Naive thymus-derived CD8-positive, alpha-beta T cell (primary cell): ENCODE measurements at regions not wholly inside any gene's neighbourhood (a gene's known extent, or its start where the extent isn't known, plus 50 kb on each side); places are given as distances from the start of the nearest gene placed in this dataset.

Source experiments
- ATAC-seq, 2 donors: fragments of 150-1000 bp; cut with Tn5 transposase in 1 of 2; sonication (Bioruptor Pico), chemical (Tn5 transposase) in 1 of 2; 1 replicate in 1 of 2; 2 replicates in 1 of 2; pipeline ENCODE4 v1.10.0; 2021; ENCODE audit warnings: mild to moderate bottlenecking in 2 of 2, moderate library complexity in 2 of 2
- POLR2A ChIA-PET: fragments of 350-600 bp; sonication (Branson Sonifier 250); formaldehyde crosslinking; loops from one replicate; lab custom pipeline; 2021; ENCODE audit warnings: antibody characterized with exemption; lab: Charles Lee
- DNase-seq, 10 donors: peaks; one replicate each; pipeline versions ENCODE4 v3.0.0 to v3.0.0-alpha.2; 2020 to 2022
- H3K27ac Mint-ChIP-seq, 10 donors: one replicate each; pipeline ENCODE4 v1.8.0; 2020 to 2022; ENCODE audit warnings: mild to moderate bottlenecking in 10 of 10, mixed read lengths in 10 of 10, moderate library complexity in 4 of 10, inconsistent platforms in 1 of 10
- H3K27me3 Mint-ChIP-seq, 5 donors: one replicate each; pipeline ENCODE4 v1.8.0; 2021 to 2022; ENCODE audit warnings: mixed read lengths in 5 of 5
- H3K36me3 Mint-ChIP-seq, 3 donors: one replicate each; pipeline ENCODE4 v1.8.0; 2020 to 2022; ENCODE audit warnings: mixed read lengths in 3 of 3, mild to moderate bottlenecking in 2 of 3, inconsistent platforms in 1 of 3
- H3K4me1 Mint-ChIP-seq, 4 donors: one replicate each; pipeline ENCODE4 v1.8.0; 2021 to 2022; ENCODE audit warnings: mixed read lengths in 4 of 4
- H3K4me3 Mint-ChIP-seq, 10 donors: one replicate each; pipeline ENCODE4 v1.8.0; 2020 to 2022; ENCODE audit warnings: mild to moderate bottlenecking in 10 of 10, mixed read lengths in 10 of 10, moderate library complexity in 6 of 10, inconsistent platforms in 1 of 10
- H3K9me3 Mint-ChIP-seq, 9 donors: one replicate each; pipeline ENCODE4 v1.8.0; 2020 to 2022; ENCODE audit warnings: mixed read lengths in 9 of 9, mild to moderate bottlenecking in 3 of 9, inconsistent platforms in 1 of 9, moderate library complexity in 1 of 9

DNA sequence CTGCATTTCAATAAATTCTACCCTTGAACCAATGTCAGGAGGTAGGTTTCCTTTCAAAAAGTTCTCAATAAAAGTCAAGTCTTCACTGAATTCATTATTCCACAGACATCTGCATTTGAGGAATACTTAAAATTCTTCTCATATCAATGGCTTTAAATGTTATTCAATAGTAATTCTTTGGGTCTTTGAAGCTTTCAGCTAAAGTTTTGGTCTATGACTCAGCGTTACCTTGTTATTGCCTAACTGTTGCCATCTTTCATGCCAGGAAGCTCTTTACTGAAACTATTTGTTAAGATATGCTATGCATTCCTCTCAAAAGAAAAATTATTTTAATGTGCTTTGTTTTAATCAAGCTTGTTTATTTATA lies 170.5 kb downstream of the NNT start:
- Mint-ChIP-seq H3K27me3 (peaks cover 0 to 5% (median 0%) of the 10 kb centered on the region in 5 donors), H3K27ac (no peak overlapping the region), H3K9me3 (peaks cover 0 to 4% (median 0%) of the 10 kb centered on the region in 9 donors), H3K4me1 (peaks cover 0 to 4% (median 0%) of the 10 kb centered on the region in 4 donors), H3K4me3 (no peak overlapping the region), H3K36me3 (no peaks in the 10 kb centered on the region)
- POLR2A ChIA-PET, result no interaction called here
- no peak for ATAC-seq
- DNase-seq, result no peak

DNA sequence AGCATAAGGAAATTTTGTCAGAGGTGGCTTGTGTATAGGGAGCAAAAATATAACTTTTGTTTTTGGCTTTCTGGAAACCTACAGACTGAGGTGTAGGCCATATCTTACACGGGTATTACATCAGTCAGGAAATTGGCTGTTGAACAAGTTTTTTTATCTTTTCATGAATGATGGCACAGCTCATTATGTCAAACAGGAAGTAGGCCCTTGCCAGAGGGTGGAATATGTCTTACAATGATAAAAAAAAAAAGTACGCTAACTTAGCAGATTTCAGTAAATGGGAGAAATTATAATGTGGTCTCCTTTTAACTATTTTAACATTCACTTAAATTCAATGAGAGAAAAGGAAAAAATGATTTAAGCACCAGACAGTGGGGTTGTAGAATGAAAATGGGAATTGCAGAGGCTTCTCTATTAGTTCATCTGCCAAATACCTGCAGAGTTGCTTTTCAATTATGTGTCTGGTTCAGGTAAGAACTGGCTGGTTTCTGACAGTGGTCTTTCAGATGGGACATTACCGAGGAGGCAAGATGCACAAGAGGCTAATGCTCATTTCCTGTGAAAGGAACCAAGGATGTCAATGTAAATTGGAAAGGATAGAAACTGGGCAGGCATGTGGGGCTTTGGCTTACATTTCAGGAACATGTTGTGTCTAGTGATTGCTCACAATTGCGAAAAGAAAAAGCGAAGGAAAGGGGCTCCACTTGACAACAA lies 169.9 kb downstream of the NNT start:
- H3K4me3 Mint-ChIP-seq, result no peak overlapping the region
- no peaks in the 10 kb centered on the region for H3K36me3 Mint-ChIP-seq
- H3K4me1 Mint-ChIP-seq, result peaks cover 0 to 4% (median 0%) of the 10 kb centered on the region in 4 donors
- POLR2A ChIA-PET, result no interaction called here
- H3K27me3 Mint-ChIP-seq, result peaks cover 2 to 6% (median 4%) of the 10 kb centered on the region in 5 donors
- H3K9me3 Mint-ChIP-seq, result peaks cover 0 to 3% (median 0%) of the 10 kb centered on the region in 9 donors
- ATAC-seq (no peak), DNase-seq (no peak)
- H3K27ac Mint-ChIP-seq, result no peak overlapping the region

DNA sequence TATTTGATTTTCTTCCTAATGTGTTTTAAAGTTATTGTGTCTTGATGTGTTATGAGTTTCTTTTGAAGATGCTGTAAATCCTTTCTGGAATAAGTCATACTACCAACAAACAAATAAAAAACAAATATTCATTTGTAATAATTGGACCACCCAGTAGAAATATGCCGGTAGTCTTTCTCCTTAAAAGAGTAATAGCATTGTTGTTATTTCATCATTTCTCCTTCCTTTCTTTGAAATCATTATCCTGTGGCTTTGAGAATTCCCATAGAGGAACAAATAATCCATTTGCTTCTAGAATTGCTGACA lies 169.4 kb downstream of the NNT start:
- H3K36me3 Mint-ChIP-seq, result no peaks in the 10 kb centered on the region
- peaks cover 2 to 11% (median 6%) of the 10 kb centered on the region in 5 donors for H3K27me3 Mint-ChIP-seq
- POLR2A ChIA-PET, result no interaction called here
- no peak overlapping the region for H3K4me3 Mint-ChIP-seq
- DNase-seq (no peak), ATAC-seq (no peak)
- H3K4me1 Mint-ChIP-seq, result peaks cover 0 to 4% (median 0%) of the 10 kb centered on the region in 4 donors
- peaks cover 0 to 3% (median 0%) of the 10 kb centered on the region in 9 donors for H3K9me3 Mint-ChIP-seq
- H3K27ac Mint-ChIP-seq, result no peak overlapping the region

DNA sequence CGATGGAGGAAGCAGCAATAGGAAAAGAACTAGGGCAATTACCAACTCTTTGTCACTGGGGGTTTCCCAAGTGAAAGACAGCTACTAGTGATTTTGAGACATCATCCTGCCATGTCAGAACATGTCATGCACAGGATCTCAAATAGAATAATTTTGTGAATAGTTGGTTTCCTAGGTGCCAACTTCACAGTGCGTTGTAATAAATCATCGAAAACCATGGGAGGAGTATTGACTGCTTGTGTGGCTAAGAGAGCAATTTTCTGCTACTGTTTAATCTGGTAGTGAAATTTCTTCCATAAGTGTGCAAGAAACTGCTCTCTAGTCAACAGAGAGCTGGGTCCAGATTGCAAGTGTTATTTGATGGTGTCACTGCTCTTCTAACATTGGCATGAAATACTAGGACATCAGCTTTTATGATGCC lies 168.6 kb downstream of the NNT start:
- Mint-ChIP-seq H3K4me1 (peaks cover 0 to 4% (median 0%) of the 10 kb centered on the region in 4 donors), H3K9me3 (peaks cover 0 to 2% (median 0%) of the 10 kb centered on the region in 9 donors), H3K36me3 (no peaks in the 10 kb centered on the region), H3K27ac (no peak overlapping the region), H3K27me3 (peaks cover under 1 to 19% (median 9%) of the 10 kb centered on the region in 5 donors), H3K4me3 (no peak overlapping the region)
- POLR2A ChIA-PET, result no interaction called here
- ATAC-seq, result no peak
- no peak for DNase-seq

DNA sequence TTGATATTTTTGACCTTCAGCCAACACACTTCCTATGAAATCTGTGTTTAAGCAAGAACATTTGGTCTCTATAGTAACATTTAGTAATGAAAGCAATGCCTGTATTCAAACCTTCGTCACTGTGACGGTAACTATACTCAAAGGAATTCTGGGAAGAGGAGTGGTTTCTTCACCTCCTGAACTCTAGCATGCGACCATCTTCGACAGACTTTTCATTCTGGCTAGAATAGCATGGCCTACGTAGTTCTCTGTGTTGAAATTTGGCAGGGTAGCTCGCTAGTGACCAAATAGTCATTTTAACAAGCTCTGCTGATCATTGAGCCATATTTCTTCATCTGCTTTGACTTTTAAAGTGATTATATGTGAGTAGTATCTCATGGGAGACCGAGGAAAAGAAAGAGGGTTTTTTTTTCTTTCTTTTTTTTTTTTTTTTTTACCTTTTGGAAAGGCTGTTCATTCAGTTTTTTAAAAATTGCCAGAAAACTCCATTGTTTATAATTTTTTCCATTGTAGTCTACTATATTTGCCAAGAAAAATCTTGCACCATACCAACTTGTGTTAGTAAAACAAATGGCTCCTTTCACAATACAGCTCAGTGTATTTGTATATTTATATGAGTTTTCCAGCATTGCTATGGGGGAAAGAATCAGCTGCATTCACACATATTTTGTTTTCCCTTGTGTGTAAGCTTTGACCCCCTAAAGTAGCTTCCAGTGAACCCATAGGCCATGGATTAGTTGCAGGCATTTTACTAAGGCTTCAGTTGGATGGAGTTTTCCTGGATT lies 166.8 kb downstream of the NNT start:
- ATAC-seq (no peak), DNase-seq (no peak)
- POLR2A ChIA-PET, result no interaction called here
- no peaks in the 10 kb centered on the region for H3K36me3 Mint-ChIP-seq
- peaks cover 5 to 25% (median 9%) of the 10 kb centered on the region in 5 donors for H3K27me3 Mint-ChIP-seq
- no peak overlapping the region for H3K4me3 Mint-ChIP-seq
- H3K9me3 Mint-ChIP-seq, result no peaks in the 10 kb centered on the region
- no peak overlapping the region for H3K27ac Mint-ChIP-seq
- peaks cover 0 to 4% (median 0%) of the 10 kb centered on the region in 4 donors for H3K4me1 Mint-ChIP-seq
